Dendritic cell treated with granulocyte-macrophage colony-stimulating factor and Interleukin-4, amounts not matched to agents 40 ng/mL and 50 ng/mL, for 4 days (primary cell): ENCODE measurements at regions not wholly inside any gene's neighbourhood (a gene's known extent, or its start where the extent isn't known, plus 50 kb on each side); places are given as distances from the start of the nearest gene placed in this dataset.
"Not testable (repeated sequence)": the region's sequence is repeated elsewhere in the genome, so short reads cannot be mapped to it uniquely, and the experiment has no call there.

Source experiments
- H3K27ac Mint-ChIP-seq: one replicate; pipeline ENCODE4 v1.8.0; 2022; ENCODE audit warnings: mild to moderate bottlenecking, mixed read lengths
- H3K27me3 Mint-ChIP-seq: one replicate; pipeline ENCODE4 v1.8.0; 2022; ENCODE audit warnings: mild to moderate bottlenecking, mixed read lengths
- H3K36me3 Mint-ChIP-seq: one replicate; pipeline ENCODE4 v1.8.0; 2022; ENCODE audit warnings: low read depth, mixed read lengths
- H3K4me1 Mint-ChIP-seq: one replicate; pipeline ENCODE4 v1.8.0; 2022; ENCODE audit warnings: low read depth, mixed read lengths
- H3K4me3 Mint-ChIP-seq: one replicate; pipeline ENCODE4 v1.8.0; 2022; ENCODE audit warnings: mild to moderate bottlenecking, moderate library complexity, mixed read lengths
- H3K9me3 Mint-ChIP-seq: one replicate; pipeline ENCODE4 v1.8.0; 2022; ENCODE audit warnings: mixed read lengths
- intact Hi-C: fragments of 100-400 bp; cut with micrococcal nuclease; formaldehyde crosslinking; loops from one replicate; pipeline ENCODE4 v1.15.0; 2022

- peaks cover 10% of the 10 kb centered on the region for H3K9me3 Mint-ChIP-seq
- H3K4me1 Mint-ChIP-seq: no peaks in the 10 kb centered on the region
- no peak overlapping the region for H3K4me3 Mint-ChIP-seq
- H3K27ac Mint-ChIP-seq: no peak overlapping the region
- no peaks in the 10 kb centered on the region for H3K36me3 Mint-ChIP-seq
- intact Hi-C loops: no loop called here
- H3K27me3 Mint-ChIP-seq: no peaks in the 10 kb centered on the region
These were observed 185.5 kb upstream of the ANXA10 start for GRCh38 chr4:167906851-167907250.

- intact Hi-C loops: no loop called here
- H3K4me3 Mint-ChIP-seq: no peak overlapping the region
- H3K4me1 Mint-ChIP-seq: no peaks in the 10 kb centered on the region
- no peaks in the 10 kb centered on the region for H3K27me3 Mint-ChIP-seq
- no peak overlapping the region for H3K27ac Mint-ChIP-seq
- H3K9me3 Mint-ChIP-seq: peaks cover 21% of the 10 kb centered on the region
- H3K36me3 Mint-ChIP-seq: no peaks in the 10 kb centered on the region
These were observed 183.5 kb upstream of the ANXA10 start for GRCh38 chr4:167908816-167909215.

GRCh38 chr4:167912535-167912934, 179.8 kb upstream of the ANXA10 start:
- H3K4me1 Mint-ChIP-seq, H3K27me3 Mint-ChIP-seq, H3K27ac Mint-ChIP-seq, H3K4me3 Mint-ChIP-seq, H3K36me3 Mint-ChIP-seq, intact Hi-C loops: not testable (repeated sequence)
- H3K9me3 Mint-ChIP-seq: peaks cover 21% of the 10 kb centered on the region

- H3K4me3 Mint-ChIP-seq: no peak overlapping the region
- no peaks in the 10 kb centered on the region for H3K27me3 Mint-ChIP-seq
- H3K36me3 Mint-ChIP-seq: no peaks in the 10 kb centered on the region
- H3K27ac Mint-ChIP-seq: no peak overlapping the region
- intact Hi-C loops: no loop called here
- no peaks in the 10 kb centered on the region for H3K4me1 Mint-ChIP-seq
- H3K9me3 Mint-ChIP-seq: peaks cover 22% of the 10 kb centered on the region
These were observed 174.3 kb upstream of the ANXA10 start for GRCh38 chr4:167918077-167918476.

- intact Hi-C loops: no loop called here
- no peaks in the 10 kb centered on the region for H3K4me1 Mint-ChIP-seq
- no peak overlapping the region for H3K27ac Mint-ChIP-seq
- H3K4me3 Mint-ChIP-seq: no peak overlapping the region
- H3K9me3 Mint-ChIP-seq: peaks cover 10% of the 10 kb centered on the region
- no peaks in the 10 kb centered on the region for H3K36me3 Mint-ChIP-seq
- no peaks in the 10 kb centered on the region for H3K27me3 Mint-ChIP-seq
These were observed 162.2 kb upstream of the ANXA10 start for GRCh38 chr4:167930166-167930565.

GRCh38 chr4:167934216-167934615, 158.1 kb upstream of the ANXA10 start:
- intact Hi-C loops: no loop called here
- Mint-ChIP-seq H3K4me1 (no peaks in the 10 kb centered on the region), H3K9me3 (peaks cover 10% of the 10 kb centered on the region), H3K4me3 (no peak overlapping the region), H3K36me3 (no peaks in the 10 kb centered on the region), H3K27ac (no peak overlapping the region), H3K27me3 (no peaks in the 10 kb centered on the region)

GRCh38 chr4:167939863-167940616, 152.3 kb upstream of the ANXA10 start:
- Mint-ChIP-seq H3K36me3 (no peaks in the 10 kb centered on the region), H3K4me3 (no peak overlapping the region), H3K27ac (no peak overlapping the region), H3K9me3 (no peaks in the 10 kb centered on the region), H3K4me1 (no peaks in the 10 kb centered on the region), H3K27me3 (no peaks in the 10 kb centered on the region)
- intact Hi-C loops: no loop called here

GRCh38 chr4:167943872-167944505, 148.3 kb upstream of the ANXA10 start:
- Mint-ChIP-seq H3K4me3 (no peak overlapping the region), H3K27ac (no peak overlapping the region), H3K4me1 (no peaks in the 10 kb centered on the region), H3K9me3 (peaks cover 8% of the 10 kb centered on the region), H3K27me3 (no peaks in the 10 kb centered on the region), H3K36me3 (no peaks in the 10 kb centered on the region)
- intact Hi-C loops: no loop called here

GRCh38 chr4:167944721-167945120, 147.6 kb upstream of the ANXA10 start:
- Mint-ChIP-seq H3K27ac (no peak overlapping the region), H3K4me1 (no peaks in the 10 kb centered on the region), H3K9me3 (peaks cover 8% of the 10 kb centered on the region), H3K27me3 (no peaks in the 10 kb centered on the region), H3K4me3 (no peak overlapping the region), H3K36me3 (no peaks in the 10 kb centered on the region)
- intact Hi-C loops: no loop called here

- H3K4me3 Mint-ChIP-seq: no peak overlapping the region
- peaks cover 52% of the 10 kb centered on the region for H3K9me3 Mint-ChIP-seq
- H3K27ac Mint-ChIP-seq: no peak overlapping the region
These were observed 137.3 kb upstream of the ANXA10 start for GRCh38 chr4:167955006-167955405.

GRCh38 chr4:167956676-167957075, 135.7 kb upstream of the ANXA10 start:
- intact Hi-C loops: no loop called here
- H3K4me3 Mint-ChIP-seq: no peak overlapping the region
- no peaks in the 10 kb centered on the region for H3K4me1 Mint-ChIP-seq
- H3K36me3 Mint-ChIP-seq: no peaks in the 10 kb centered on the region
- no peaks in the 10 kb centered on the region for H3K27me3 Mint-ChIP-seq
- H3K27ac Mint-ChIP-seq: no peak overlapping the region
- H3K9me3 Mint-ChIP-seq: peaks cover 60% of the 10 kb centered on the region

More at GRCh38 chr4:167955006-167955405, 137.3 kb upstream of the ANXA10 start:
- Mint-ChIP-seq H3K36me3 (no peaks in the 10 kb centered on the region), H3K27me3 (no peaks in the 10 kb centered on the region), H3K4me1 (no peaks in the 10 kb centered on the region)
- intact Hi-C loops: no loop called here

- H3K27me3 Mint-ChIP-seq: no peaks in the 10 kb centered on the region
- intact Hi-C loops: no loop called here
- no peak overlapping the region for H3K4me3 Mint-ChIP-seq
- H3K9me3 Mint-ChIP-seq: peaks cover 22% of the 10 kb centered on the region
- no peaks in the 10 kb centered on the region for H3K36me3 Mint-ChIP-seq
- no peak overlapping the region for H3K27ac Mint-ChIP-seq
- no peaks in the 10 kb centered on the region for H3K4me1 Mint-ChIP-seq
These were observed 127.5 kb upstream of the ANXA10 start for GRCh38 chr4:167964766-167965373.

GRCh38 chr4:167966143-167966542, 126.2 kb upstream of the ANXA10 start:
- Mint-ChIP-seq H3K9me3 (peaks cover 25% of the 10 kb centered on the region), H3K27me3 (no peaks in the 10 kb centered on the region), H3K4me1 (no peaks in the 10 kb centered on the region), H3K27ac (no peak overlapping the region), H3K4me3 (no peak overlapping the region), H3K36me3 (no peaks in the 10 kb centered on the region)
- intact Hi-C loops: no loop called here

GRCh38 chr4:167973513-167973912, 118.8 kb upstream of the ANXA10 start:
- Mint-ChIP-seq H3K4me3 (no peak overlapping the region), H3K36me3 (no peaks in the 10 kb centered on the region), H3K27me3 (no peaks in the 10 kb centered on the region), H3K4me1 (no peaks in the 10 kb centered on the region), H3K9me3 (peaks cover 80% of the 10 kb centered on the region), H3K27ac (no peak overlapping the region)
- intact Hi-C loops: no loop called here
